Activated CD8-positive, alpha-beta T cell treated with anti-CD3 and anti-CD28 coated beads for 36 hours (primary cell): ENCODE measurements at regions not wholly inside any gene's neighbourhood (a gene's known extent, or its start where the extent isn't known, plus 50 kb on each side); places are given as distances from the start of the nearest gene placed in this dataset.

Experiments used
- ATAC-seq: fragments of 200-7000 bp; cut with Tn5 transposase; one replicate; pipeline ENCODE4 v1.10.0; 2021; ENCODE audit warnings: mild to moderate bottlenecking, moderate library complexity
- CTCF ChIA-PET: fragments of 350-600 bp; sonication (Branson Sonifier 250); formaldehyde crosslinking; loops from one replicate; lab custom pipeline; 2021; ENCODE audit warnings: antibody characterized with exemption; lab: Charles Lee
- POLR2A ChIA-PET: fragments of 350-600 bp; sonication (Branson Sonifier 250); formaldehyde crosslinking; loops from one replicate; lab custom pipeline; 2021; ENCODE audit warnings: antibody characterized with exemption; lab: Charles Lee
- DNase-seq: peaks from one replicate; pipeline ENCODE4 v3.0.0-alpha.2; 2020
- H3K27ac Mint-ChIP-seq: one replicate; pipeline ENCODE4 v1.8.0; 2021; ENCODE audit warnings: mild to moderate bottlenecking, mixed read lengths
- H3K27me3 Mint-ChIP-seq: one replicate; pipeline ENCODE4 v1.8.0; 2021; ENCODE audit warnings: mixed read lengths
- H3K36me3 Mint-ChIP-seq: one replicate; pipeline ENCODE4 v1.8.0; 2021; ENCODE audit warnings: low read depth, mixed read lengths
- H3K4me1 Mint-ChIP-seq: one replicate; pipeline ENCODE4 v1.8.0; 2021; ENCODE audit warnings: low read depth, mixed read lengths
- H3K4me3 Mint-ChIP-seq: one replicate; pipeline ENCODE4 v1.8.0; 2021; ENCODE audit warnings: mild to moderate bottlenecking, moderate library complexity, mixed read lengths
- H3K9me3 Mint-ChIP-seq: one replicate; pipeline ENCODE4 v1.8.0; 2021; ENCODE audit warnings: mixed read lengths
- intact Hi-C: fragments of 100-400 bp; cut with micrococcal nuclease; formaldehyde crosslinking; loops from one replicate; pipeline ENCODE4 v1.10.0; 2022
- TF ChIP-seq, protein P1 (sequence below): fragments of 200-600 bp; IDR thresholded peaks from one replicate; pipeline ENCODE4 v1.8.0; 2022; ENCODE audit warnings: antibody characterized with exemption, mild to moderate bottlenecking

DNA sequence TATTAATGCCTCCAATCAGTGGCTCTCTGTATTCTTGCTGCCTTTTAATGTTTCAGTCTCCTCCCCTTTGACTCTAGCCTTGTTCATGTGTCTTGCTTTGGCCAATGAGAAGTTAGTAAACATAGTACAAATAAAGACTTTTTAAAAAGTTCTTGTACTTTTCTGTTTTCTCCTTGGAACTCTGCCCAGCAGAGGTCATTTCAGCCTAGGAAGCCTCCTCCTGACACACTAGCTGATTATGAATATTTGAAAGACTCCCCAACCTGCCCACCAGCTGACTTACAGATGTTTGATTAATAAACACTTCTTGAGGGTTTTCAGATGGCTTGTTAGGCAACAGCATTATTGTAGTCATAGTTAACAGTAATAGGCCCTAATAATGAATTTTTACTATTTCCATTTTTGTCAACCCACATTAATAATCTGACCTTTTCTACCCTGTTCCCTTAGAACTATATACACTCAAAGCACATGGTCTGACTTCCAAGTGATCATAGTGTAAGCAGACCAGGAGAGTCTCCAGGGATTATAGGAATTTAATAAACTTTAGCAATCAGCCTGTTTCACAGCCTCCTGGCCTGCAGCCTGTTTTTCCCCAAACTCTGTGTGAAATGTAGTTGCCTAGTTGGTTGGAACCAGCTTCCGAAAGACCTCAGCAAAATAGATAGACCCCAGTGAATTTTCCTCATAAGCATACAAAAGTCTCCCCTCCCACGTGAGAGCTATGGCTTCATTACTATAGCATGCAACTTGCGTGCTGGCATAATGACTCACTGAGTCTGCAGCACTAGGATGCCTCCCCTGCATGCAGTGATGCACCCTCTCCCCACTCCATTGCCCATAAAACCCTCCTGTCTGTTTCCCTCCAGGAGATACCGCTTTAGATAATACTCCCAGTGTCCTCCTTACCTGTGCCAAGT lies 670.7 kb upstream of the ZNF804A start:
- no peak for DNase-seq
- intact Hi-C loops: no loop called here
- H3K4me1 Mint-ChIP-seq: no peaks in the 10 kb centered on the region
- TF ChIP-seq, protein P1, sequence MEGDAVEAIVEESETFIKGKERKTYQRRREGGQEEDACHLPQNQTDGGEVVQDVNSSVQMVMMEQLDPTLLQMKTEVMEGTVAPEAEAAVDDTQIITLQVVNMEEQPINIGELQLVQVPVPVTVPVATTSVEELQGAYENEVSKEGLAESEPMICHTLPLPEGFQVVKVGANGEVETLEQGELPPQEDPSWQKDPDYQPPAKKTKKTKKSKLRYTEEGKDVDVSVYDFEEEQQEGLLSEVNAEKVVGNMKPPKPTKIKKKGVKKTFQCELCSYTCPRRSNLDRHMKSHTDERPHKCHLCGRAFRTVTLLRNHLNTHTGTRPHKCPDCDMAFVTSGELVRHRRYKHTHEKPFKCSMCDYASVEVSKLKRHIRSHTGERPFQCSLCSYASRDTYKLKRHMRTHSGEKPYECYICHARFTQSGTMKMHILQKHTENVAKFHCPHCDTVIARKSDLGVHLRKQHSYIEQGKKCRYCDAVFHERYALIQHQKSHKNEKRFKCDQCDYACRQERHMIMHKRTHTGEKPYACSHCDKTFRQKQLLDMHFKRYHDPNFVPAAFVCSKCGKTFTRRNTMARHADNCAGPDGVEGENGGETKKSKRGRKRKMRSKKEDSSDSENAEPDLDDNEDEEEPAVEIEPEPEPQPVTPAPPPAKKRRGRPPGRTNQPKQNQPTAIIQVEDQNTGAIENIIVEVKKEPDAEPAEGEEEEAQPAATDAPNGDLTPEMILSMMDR: no peak
- no peak overlapping the region for H3K4me3 Mint-ChIP-seq
- CTCF ChIA-PET: no interaction called here
- peaks cover 11% of the 10 kb centered on the region for H3K9me3 Mint-ChIP-seq
- no peaks in the 10 kb centered on the region for H3K36me3 Mint-ChIP-seq
- no peak for ATAC-seq
- POLR2A ChIA-PET: no interaction called here
- no peaks in the 10 kb centered on the region for H3K27me3 Mint-ChIP-seq
- H3K27ac Mint-ChIP-seq: no peak overlapping the region

DNA sequence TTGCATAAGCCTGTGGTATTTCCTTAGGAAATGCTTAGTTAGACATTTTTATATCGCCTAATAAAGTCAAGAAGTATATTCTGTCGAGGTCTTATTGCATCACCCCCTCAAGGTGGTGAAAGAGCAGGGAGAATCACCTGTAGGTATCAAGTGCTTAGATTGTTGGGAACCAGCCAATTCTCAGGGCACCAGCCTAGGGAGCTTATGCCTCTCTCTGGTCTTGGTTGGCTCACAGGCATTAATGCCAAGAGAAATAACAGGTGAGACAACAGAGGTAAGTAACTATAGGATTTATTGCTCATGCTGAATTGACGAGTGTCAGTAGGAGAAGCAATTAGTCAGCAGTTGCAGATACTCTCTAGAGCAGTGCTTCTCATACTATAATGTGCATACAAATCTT lies 663.3 kb upstream of the ZNF804A start:
- intact Hi-C loops: no loop called here
- peaks cover 6% of the 10 kb centered on the region for H3K9me3 Mint-ChIP-seq
- H3K4me1 Mint-ChIP-seq: no peaks in the 10 kb centered on the region
- no peaks in the 10 kb centered on the region for H3K27me3 Mint-ChIP-seq
- no peak overlapping the region for H3K27ac Mint-ChIP-seq
- TF ChIP-seq, protein P1: no peak
- ChIA-PET CTCF (no interaction called here), POLR2A (no interaction called here)
- H3K4me3 Mint-ChIP-seq: no peak overlapping the region
- H3K36me3 Mint-ChIP-seq: no peaks in the 10 kb centered on the region
- no peak for ATAC-seq
- DNase-seq: no peak

DNA sequence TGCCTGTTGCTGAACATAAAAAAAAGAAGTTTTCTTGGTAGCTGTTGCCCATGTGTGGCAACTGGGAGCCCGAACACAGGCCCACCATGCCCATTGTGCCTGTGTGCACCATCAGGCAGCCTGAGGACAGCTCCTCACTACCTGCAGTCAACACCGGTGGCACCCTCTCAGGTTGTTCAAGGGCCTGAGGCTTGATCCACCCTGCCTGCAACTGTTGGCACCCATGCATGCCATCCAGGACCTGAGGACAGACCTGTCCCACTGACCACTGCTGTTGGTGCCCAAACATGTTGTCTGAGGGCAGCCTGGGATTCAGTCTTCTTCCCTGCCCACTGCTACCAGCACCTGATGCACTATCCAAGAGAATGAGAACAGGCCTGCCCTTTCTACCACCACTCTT lies 661.1 kb upstream of the ZNF804A start:
- CTCF ChIA-PET: no interaction called here
- no peak overlapping the region for H3K27ac Mint-ChIP-seq
- no peaks in the 10 kb centered on the region for H3K27me3 Mint-ChIP-seq
- no peak for ATAC-seq
- H3K9me3 Mint-ChIP-seq: peaks cover 6% of the 10 kb centered on the region
- no peak overlapping the region for H3K4me3 Mint-ChIP-seq
- H3K36me3 Mint-ChIP-seq: no peaks in the 10 kb centered on the region
- TF ChIP-seq, protein P1: no peak
- intact Hi-C loops: no loop called here
- no peak for DNase-seq
- H3K4me1 Mint-ChIP-seq: no peaks in the 10 kb centered on the region
- POLR2A ChIA-PET: no interaction called here

DNA sequence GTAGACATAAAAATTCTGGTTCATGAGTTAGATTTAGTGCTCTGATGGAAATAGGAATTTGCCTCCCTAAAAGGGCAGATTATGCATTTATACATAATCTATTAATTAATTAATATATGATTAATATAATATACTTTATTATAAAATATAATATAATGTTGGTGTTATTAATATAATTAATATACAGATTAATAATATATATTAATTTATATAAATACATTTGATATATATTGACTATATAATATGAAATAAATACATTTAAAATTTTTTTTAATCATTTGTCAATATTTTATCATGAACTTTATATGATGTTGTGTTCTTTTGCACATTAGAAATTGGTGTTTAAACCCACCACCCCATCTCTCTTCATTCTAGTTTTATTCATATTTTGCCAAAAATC lies 652.1 kb upstream of the ZNF804A start:
- POLR2A ChIA-PET: no interaction called here
- no peak overlapping the region for H3K4me3 Mint-ChIP-seq

DNA sequence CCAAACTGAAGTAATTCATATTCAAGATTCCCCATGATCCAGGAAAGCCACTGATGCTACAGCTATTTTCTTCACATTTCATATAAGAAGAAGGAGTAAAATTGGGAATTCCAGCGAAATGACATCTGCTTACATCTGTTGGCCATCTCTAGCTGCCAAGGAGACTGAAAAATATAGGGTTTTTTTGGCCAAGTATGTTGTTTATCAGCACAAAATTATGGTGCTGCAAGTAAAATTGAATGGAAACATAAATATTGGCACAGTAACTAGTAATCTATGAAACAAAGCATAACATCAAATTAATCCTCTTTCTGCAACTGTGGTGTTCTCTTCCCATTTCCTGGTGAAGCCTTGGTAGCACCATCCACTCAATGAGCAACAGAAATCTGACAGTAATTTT lies 649.5 kb upstream of the ZNF804A start:
- intact Hi-C loops: no loop called here
- H3K36me3 Mint-ChIP-seq: no peaks in the 10 kb centered on the region
- ChIA-PET POLR2A (no interaction called here), CTCF (no interaction called here)
- DNase-seq (no peak), ATAC-seq (no peak)
- no peaks in the 10 kb centered on the region for H3K27me3 Mint-ChIP-seq
- H3K27ac Mint-ChIP-seq: no peak overlapping the region
- no peak overlapping the region for H3K4me3 Mint-ChIP-seq
- TF ChIP-seq, protein P1: no peak
- H3K4me1 Mint-ChIP-seq: no peaks in the 10 kb centered on the region
- peaks cover 2% of the 10 kb centered on the region for H3K9me3 Mint-ChIP-seq

More for the DNA sequence above, 652.1 kb upstream of the ZNF804A start:
- intact Hi-C loops: no loop called here
- no peaks in the 10 kb centered on the region for H3K4me1 Mint-ChIP-seq
- H3K9me3 Mint-ChIP-seq: peaks cover 2% of the 10 kb centered on the region
- DNase-seq (no peak), ATAC-seq (no peak)
- no peaks in the 10 kb centered on the region for H3K27me3 Mint-ChIP-seq
- TF ChIP-seq, protein P1: no peak
- CTCF ChIA-PET: no interaction called here
- H3K27ac Mint-ChIP-seq: no peak overlapping the region
- H3K36me3 Mint-ChIP-seq: no peaks in the 10 kb centered on the region
